GM18867 (cell line): ENCODE measurements at regions not wholly inside any gene's neighbourhood (a gene's known extent, or its start where the extent isn't known, plus 50 kb on each side); places are given as distances from the start of the nearest gene placed in this dataset.

Experiments
- ATAC-seq: cut with Tn5 transposase; IDR thresholded peaks from one replicate; pipeline ENCODE4 v1.9.1; 2021; ENCODE audit warnings: mild to moderate bottlenecking, moderate library complexity; ENCODE audit not compliant: unreplicated experiment

DNA sequence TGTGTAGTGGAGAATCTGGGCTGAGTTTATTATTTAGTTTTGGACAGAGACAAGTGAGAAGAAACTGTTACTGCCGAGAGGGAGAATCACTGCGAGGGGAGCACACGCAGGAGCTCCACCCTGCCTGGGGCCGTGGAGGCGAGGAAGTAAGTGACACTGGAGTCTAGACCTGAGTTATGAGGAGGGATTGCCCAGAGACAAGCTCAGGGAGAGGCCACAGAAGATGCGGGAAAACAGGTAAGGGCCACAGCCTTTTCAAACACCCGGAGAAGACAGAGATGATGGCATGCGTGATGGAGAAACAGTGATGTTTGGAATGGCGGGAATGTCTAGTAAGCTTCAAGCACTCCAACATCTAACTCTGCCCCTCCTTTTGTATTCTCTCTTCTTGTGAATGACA lies 84.1 kb downstream of the TNFSF11 start:
- ATAC-seq, result no peak

GRCh38 chr13:42660333-42660965 lies 86.5 kb downstream of the TNFSF11 start:
- ATAC-seq, result no peak

GRCh38 chr13:42667638-42668037 lies 93.7 kb downstream of the TNFSF11 start:
- no peak for ATAC-seq

DNA sequence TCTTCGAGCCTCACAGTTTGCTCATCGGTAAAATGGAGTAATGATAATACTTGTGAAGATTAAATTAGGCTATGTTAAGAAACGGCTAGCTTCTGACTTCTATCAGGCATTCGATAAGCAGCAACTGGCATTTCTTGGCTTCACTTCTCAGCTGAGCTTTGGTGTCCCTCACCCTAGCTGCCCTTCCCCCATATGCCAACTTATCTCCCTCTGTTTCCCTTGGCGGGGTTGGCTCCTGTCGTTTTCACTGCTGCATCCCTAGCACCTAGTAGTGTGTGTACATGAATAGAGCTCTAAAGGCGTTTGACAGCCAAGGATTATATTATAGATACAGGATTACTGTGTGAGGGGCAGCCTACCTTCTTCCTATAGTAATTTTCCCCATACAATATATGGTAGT lies 97.5 kb downstream of the TNFSF11 start:
- no peak for ATAC-seq

DNA sequence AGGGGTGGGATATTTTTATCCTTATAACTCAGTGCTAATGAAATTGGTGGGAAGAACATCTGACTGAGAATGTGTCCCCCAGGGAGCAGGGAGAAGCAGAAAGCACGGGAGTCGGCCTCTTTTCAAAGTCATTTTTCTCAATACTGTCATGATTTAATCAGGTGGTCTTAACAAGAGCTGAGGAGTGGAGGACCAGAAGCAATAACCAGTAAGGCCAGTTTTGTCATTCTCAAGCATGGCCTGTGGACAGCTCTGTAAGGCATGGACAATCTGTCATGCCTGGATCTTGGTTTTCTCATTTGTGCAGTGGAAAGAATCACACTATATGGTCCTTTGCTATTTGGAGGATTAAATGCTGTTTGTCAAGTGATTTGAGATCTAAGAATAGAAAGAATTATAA lies 99.7 kb downstream of the TNFSF11 start:
- ATAC-seq, result no peak

- no peak for ATAC-seq
Measured at GRCh38 chr13:42680748-42681147, 100.6 kb upstream of the FAM216B start.

- no peak for ATAC-seq
Measured at GRCh38 chr13:42681326-42682100, 99.9 kb upstream of the FAM216B start.

DNA sequence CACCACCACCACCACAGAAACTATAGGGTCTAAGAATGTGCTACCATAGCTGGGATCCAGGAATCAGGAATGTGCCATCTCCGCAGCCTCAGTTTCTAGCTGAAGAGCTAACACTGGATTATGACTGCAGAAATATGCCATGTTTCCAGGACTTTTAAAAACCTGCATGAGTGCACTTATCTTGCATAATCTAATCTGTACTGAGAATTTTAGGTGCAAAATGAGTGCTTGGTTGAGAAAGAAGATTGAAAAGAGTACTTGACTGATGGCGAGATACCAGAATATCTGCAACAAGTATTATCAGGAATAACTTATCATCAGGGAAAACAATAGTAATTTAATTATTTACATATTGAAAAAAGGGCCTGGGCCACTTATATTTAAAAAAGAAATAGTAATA lies 97.2 kb upstream of the FAM216B start:
- no peak for ATAC-seq

GRCh38 chr13:42685751-42686150 lies 95.6 kb upstream of the FAM216B start:
- no peak for ATAC-seq

DNA sequence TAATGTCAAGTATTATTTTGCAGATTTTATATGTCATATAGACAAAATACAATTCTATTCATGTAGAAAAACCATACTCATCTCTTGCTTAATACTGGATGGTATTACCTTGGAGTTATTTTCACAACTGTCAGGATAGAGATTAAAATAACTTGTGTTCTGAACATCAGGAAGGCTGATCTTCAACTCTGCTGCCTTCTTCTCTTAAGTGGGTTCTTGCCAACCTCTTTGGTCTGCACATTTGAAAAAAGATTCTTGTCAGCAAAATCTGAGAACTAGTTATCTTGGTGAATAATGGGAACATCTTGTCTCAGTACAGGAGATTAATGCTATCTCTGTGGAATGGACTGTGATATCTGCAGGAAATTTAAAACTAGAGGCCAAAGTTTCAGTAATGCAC lies 95.2 kb upstream of the FAM216B start:
- ATAC-seq, result no peak

DNA sequence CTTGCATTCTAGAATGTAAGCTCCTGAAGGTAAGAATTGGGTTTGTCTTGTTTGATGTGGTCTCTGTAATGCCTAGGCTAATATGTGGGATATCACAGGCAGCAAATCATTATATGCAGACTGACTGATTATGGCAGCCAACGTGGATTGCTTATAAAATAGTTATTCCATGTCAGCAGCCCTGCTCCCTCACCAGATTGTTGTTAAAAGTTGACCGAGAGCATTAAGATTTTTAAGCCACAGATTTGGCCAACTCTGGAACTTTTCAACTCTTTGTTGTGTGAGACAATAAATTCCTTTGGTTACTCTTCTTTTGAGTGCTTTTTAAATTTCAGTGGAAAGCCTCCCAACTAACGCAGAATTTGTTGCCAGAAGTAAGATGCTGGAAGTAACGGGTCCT lies 92.6 kb upstream of the FAM216B start:
- no peak for ATAC-seq

DNA sequence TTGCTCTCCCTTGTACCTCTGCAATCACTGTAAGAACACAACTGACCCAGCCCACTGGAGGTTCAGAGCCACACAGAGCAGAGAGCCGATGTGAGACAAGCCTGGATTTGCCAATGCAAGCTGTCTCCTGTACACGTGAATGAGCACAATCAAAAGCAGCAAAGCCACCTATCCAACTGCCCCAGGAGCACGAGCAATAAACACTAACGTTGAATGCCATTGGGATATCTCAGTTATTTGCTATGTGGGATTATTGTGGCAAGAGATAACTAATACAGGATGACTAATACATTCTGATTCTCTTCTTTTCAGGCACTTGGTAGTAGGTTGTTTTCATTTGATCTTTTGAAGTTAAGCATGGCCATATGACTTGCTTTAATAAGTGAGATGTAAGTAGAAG lies 85.2 kb upstream of the FAM216B start:
- ATAC-seq, result no peak

DNA sequence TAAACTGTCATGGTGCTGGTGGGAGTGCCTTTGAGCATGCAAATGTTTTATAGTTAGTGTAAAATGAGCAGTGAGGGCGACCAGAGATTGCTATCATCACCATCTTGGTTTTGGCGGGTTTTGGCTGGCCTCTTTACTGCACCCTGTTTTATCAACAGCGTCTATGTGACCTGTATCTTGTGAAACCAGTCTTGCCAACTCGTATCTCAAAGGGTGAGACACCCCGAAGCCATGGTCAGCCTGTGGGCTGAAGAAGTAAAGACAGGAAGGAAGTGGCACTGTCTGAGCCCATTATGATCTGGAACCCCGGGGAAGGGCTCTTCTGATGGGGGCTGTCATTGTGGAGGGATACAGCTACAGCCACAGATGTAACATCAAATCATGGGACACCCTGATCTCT lies 81.5 kb upstream of the FAM216B start:
- no peak for ATAC-seq

DNA sequence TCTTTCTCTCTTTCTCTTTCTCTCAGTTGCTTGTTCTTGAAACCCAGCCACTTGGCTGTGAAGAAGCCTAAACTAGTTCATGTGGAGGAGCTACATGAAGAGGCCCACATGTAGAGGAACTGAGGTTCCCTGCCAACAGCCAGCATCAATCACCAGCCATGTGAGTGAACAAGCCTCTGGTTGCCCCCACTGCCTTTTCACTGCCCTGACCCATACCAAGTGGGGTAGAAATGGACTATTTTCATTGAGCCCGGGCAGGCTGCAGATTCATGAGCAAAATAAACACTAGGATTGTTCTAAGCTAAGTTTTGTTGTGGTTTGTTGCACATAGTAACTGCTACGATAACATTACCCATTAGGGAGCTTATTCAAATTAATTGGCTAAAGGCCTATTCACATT lies 78.7 kb upstream of the FAM216B start:
- ATAC-seq, result no peak

DNA sequence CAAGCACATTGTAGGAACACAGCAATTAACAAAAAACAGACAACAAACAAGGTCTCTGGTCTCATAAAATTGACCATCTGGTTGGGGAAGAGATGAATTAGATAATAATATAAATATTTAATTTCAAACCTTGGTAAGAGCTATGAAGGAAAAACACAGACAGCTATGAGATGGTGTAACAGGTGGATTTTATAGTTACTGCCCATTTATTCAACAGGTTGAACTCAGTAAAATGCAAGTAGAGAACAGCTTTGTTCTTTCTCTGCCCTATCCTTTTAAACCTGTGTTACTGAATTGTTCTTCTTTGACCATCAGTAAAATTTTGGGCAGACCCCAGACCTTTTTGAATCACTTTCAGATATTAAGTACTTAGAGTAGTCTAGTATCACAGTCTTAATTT lies 77.6 kb upstream of the FAM216B start:
- no peak for ATAC-seq

DNA sequence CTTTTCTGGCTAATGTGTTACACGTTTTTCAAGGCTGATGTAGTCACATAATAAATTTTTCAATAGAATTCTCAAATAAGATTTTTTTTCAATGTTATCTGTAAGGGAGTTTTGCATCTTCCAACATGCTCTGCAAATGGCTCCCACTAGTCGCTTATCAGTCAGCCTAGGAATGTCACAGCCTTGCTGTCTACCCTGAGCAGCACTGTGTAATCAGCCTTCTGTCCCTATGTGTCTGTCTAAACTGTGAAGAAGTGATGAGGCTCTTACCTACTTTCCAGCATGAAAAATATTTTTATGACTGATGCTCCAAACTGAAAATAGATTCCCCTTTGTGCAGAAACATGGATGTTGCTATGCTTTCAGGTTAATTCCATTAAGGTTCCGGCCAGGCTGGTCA lies 75.1 kb upstream of the FAM216B start:
- no peak for ATAC-seq

DNA sequence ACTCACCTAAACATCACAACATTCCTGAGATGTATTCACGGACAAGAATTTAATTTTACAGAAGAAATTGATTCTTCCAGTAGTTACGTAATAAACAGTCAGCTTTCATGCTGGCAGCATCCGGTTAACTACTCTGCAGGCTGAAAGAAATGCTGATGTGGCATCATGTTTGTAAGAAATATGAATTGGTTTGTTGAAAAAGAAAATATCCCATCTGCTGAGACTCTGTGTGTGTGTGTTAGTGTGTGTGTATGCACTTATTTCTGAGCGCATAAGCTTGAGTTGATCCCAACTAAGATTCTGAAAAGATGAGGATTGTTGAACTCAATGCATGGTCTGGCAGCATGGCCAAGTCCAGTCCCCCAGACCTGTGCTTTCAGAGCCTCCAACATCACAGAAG lies 74.3 kb upstream of the FAM216B start:
- no peak for ATAC-seq

- no peak for ATAC-seq
Measured at GRCh38 chr13:42707586-42707985, 73.8 kb upstream of the FAM216B start.

- ATAC-seq, result no peak
Measured at GRCh38 chr13:42708391-42708790, 73.0 kb upstream of the FAM216B start.

- no peak for ATAC-seq
Measured at GRCh38 chr13:42709276-42709675, 72.1 kb upstream of the FAM216B start.

- no peak for ATAC-seq
Measured at GRCh38 chr13:42715909-42716308, 65.5 kb upstream of the FAM216B start.

DNA sequence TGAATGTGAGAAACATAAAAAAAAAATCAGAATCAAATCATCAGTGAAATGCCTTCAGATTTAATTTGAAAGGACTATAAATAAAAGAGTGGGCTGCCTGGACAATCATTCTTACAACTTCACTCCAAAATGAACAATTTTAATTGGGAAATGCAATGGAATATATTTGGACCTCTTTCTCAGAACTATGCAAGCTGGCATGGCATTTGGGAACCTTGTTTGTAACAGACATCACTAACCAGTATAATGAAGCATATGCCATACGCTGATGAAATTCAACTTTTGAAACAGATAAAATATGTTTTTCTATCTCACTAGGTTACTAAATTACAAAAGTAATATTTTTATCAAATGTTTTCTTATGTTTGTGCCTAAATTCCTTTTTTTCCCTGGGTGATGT lies 64.2 kb upstream of the FAM216B start:
- ATAC-seq, result no peak
